GM12878 (cell line): ENCODE measurements at regions not wholly inside any gene's neighbourhood (a gene's known extent, or its start where the extent isn't known, plus 50 kb on each side); places are given as distances from the start of the nearest gene placed in this dataset.

Experiments used
- ATAC-seq: fragments of 200-7000 bp; cut with Tn5 transposase; 3 replicates; pipeline ENCODE4 v1.9.1; 2020; ENCODE audit warnings: mild to moderate bottlenecking, moderate library complexity
- BruUV-seq: library from RNA; stranded (reverse); fragments of 400-500 nt; replicated peaks from 2 replicates; lab custom pipeline; 2021; lab: Mats Ljungman, UMichigan
- CTCF ChIA-PET: fragments of 300-600 bp; sonication (Branson Sonifier 250); formaldehyde crosslinking; extraction: SDS; loops from one replicate; lab custom pipeline; 2021; ENCODE audit warnings: inconsistent platforms; lab: Yijun Ruan, JAX
- POLR2A ChIA-PET: fragments of 350-600 bp; formaldehyde crosslinking; extraction: SDS; loops from one replicate; lab custom pipeline; 2021; ENCODE audit warnings: inconsistent platforms; lab: Charles Lee
- RAD21 ChIA-PET: fragments of 300-600 bp; sonication (Branson Sonifier 250); formaldehyde crosslinking; loops from one replicate; lab custom pipeline; 2023; ENCODE audit warnings: antibody characterized with exemption; ENCODE audit not compliant: unreplicated experiment; lab: Charles Lee
- SMC1A ChIA-PET: fragments of 300-600 bp; sonication (Branson Sonifier 250); formaldehyde crosslinking; loops from one replicate; lab custom pipeline; 2023; ENCODE audit not compliant: unreplicated experiment, uncharacterized antibody; lab: Charles Lee
- DNase-seq: peaks from one replicate; pipeline ENCODE4 v3.0.0-alpha.2; 2011; ENCODE audit warnings: low read depth, low spot score
- FAIRE-seq: peaks from 3 replicates; lab custom pipeline; 2011; peaks lifted over from hg19 to GRCh38; lab: Jason Lieb, UNC
- H2AFZ ChIP-seq: 2 replicates; pipeline ENCODE4 v1.6.0; 2011; ENCODE audit warnings: low read depth, low read length, control low read depth; ENCODE audit not compliant: control insufficient read depth
- H3K27ac ChIP-seq: 2 replicates; pipeline ENCODE4 v1.5.1; 2011; ENCODE audit warnings: control low read depth; ENCODE audit not compliant: control insufficient read depth, insufficient read depth
- H3K27me3 ChIP-seq, 2 experiments: replicated peaks in 1 of 2; 2 replicates each; pipeline versions ENCODE4 v1.6.0 to v1.6.1; 2011; ENCODE audit warnings: low read length in 1 of 2; ENCODE audit not compliant: control insufficient read depth in 2 of 2, insufficient read depth in 2 of 2
- H3K36me3 ChIP-seq, 2 experiments: 2 replicates each; pipeline ENCODE4 v1.5.1; 2011; ENCODE audit warnings: low read length in 1 of 2; ENCODE audit not compliant: control insufficient read depth in 2 of 2, insufficient read depth in 2 of 2
- H3K4me1 ChIP-seq: 2 replicates; pipeline ENCODE4 v1.6.1; 2011; ENCODE audit warnings: mild to moderate bottlenecking, low read length, moderate library complexity, mixed read lengths; ENCODE audit not compliant: control insufficient read depth, insufficient read depth
- H3K4me2 ChIP-seq: 2 replicates; pipeline ENCODE4 v1.6.0; 2011; ENCODE audit warnings: control low read depth; ENCODE audit not compliant: control insufficient read depth, insufficient read depth
- H3K4me3 ChIP-seq: fragments of 200-600 bp; sonication (generic); 2 replicates; pipeline ENCODE4 v1.5.1; 2016
- H3K79me2 ChIP-seq: 2 replicates; pipeline ENCODE4 v1.6.0; 2011; ENCODE audit warnings: low read length; ENCODE audit not compliant: control insufficient read depth, insufficient read depth
- H3K9ac ChIP-seq: 2 replicates; pipeline ENCODE4 v1.8.0; 2011; ENCODE audit warnings: low read length, control low read depth, mixed read lengths; ENCODE audit not compliant: control insufficient read depth, insufficient read depth
- H3K9me3 ChIP-seq: replicated peaks from 3 replicates; pipeline ENCODE4 v1.5.1; 2011; ENCODE audit warnings: mild to moderate bottlenecking, low read length; ENCODE audit not compliant: control insufficient read depth, insufficient read depth
- H4K20me1 ChIP-seq: 2 replicates; pipeline ENCODE4 v1.6.0; 2011; ENCODE audit not compliant: control insufficient read depth, insufficient read depth
- HDGF ChIP-seq: fragments of 450-650 bp; IDR thresholded peaks from 2 replicates; pipeline ENCODE4 v1.6.1; 2016; ENCODE audit warnings: antibody characterized with exemption
- JUNB ChIP-seq: IDR thresholded peaks from 2 replicates; pipeline ENCODE4 v1.6.1; 2016; ENCODE audit warnings: antibody characterized with exemption, mild to moderate bottlenecking
- KAT2A ChIP-seq: conservative IDR thresholded peaks from 2 replicates; pipeline ENCODE4 v1.6.1; 2011; ENCODE audit warnings: low read depth, low read length; ENCODE audit not compliant: control insufficient read depth
- SKIL ChIP-seq: fragments of 450-650 bp; IDR thresholded peaks from 2 replicates; pipeline ENCODE4 v1.6.1; 2017; ENCODE audit warnings: mild to moderate bottlenecking, low read depth, inconsistent platforms; ENCODE audit not compliant: poor library complexity, severe bottlenecking
- TCF3 ChIP-seq: IDR thresholded peaks from 2 replicates; pipeline ENCODE4 v1.6.1; 2012; ENCODE audit warnings: low read depth, mild to moderate bottlenecking, low read length, borderline replicate concordance; ENCODE audit not compliant: insufficient read depth
- YBX1 ChIP-seq: fragments of 450-650 bp; IDR thresholded peaks from 2 replicates; pipeline ENCODE4 v1.6.1; 2016; ENCODE audit warnings: antibody characterized with exemption
- ZBTB4 ChIP-seq: fragments of 450-650 bp; formaldehyde crosslinking; IDR thresholded peaks from 2 replicates; pipeline ENCODE4 v1.4.0; 2022; ENCODE audit warnings: mild to moderate bottlenecking, moderate library complexity
- WGBS: methylation state at CpG from one replicate; pipeline ENCODE4 v1.1.6; 2016; ENCODE audit warnings: low lambda C conversion rate; ENCODE audit not compliant: insufficient replicate concordance, insufficient coverage; ENCODE audit errors: missing lambda C conversion rate; 5-methylcytosine and 5-hydroxymethylcytosine counted together
- in situ Hi-C: fragments of 300-500 bp; cut with MboI; formaldehyde crosslinking; loops from 9 replicates; pipeline ENCODE4 v1.14.3; 2018; ENCODE audit warnings: mixed read lengths
- intact Hi-C: fragments of 100-400 bp; cut with micrococcal nuclease; formaldehyde crosslinking; loops from one replicate; pipeline ENCODE4 v1.14.2; 2022; ENCODE audit not compliant: unreplicated experiment

GRCh38 chr21:36606983-36607325 lies 92.0 kb upstream of the SIM2 start (continued):
- TF ChIP-seq ZBTB4 (CRISPR knock-in tag) (no peak), HDGF (no peak), YBX1 (no peak), SKIL (no peak), KAT2A (no peak)

GRCh38 chr21:36608041-36608896 lies 90.6 kb upstream of the SIM2 start:
- intact Hi-C loops, result no loop called here
- Histone ChIP-seq H3K27me3 (peaks cover 0 to 4% of the 10 kb centered on the region in 2 experiments; a peak in 2 of 4 replicates), H4K20me1 (no peaks in the 10 kb centered on the region), H3K79me2 (no peaks in the 10 kb centered on the region), H3K36me3 (no peaks in the 10 kb centered on the region), H2AFZ (no peak overlapping the region), H3K4me2 (no peak overlapping the region), H3K9me3 (no peaks in the 10 kb centered on the region), H3K9ac (no peak overlapping the region), H3K4me3 (no peak overlapping the region), H3K4me1 (no peaks in the 10 kb centered on the region), H3K27ac (no peak overlapping the region)
- 37% methylated on average over 8 of the region's 8 CpGs for WGBS
- FAIRE-seq, result no peak
- ATAC-seq, result no peak
- in situ Hi-C loops, result no loop called here
- no peak for DNase-seq
- no TSS peak for BruUV-seq
- ChIA-PET CTCF (interaction anchor here (1.8 kb wide), 1 partner anchor 22 kb away, joined by 5 read pairs; no protein-coding TSS in a partner anchor), POLR2A (no interaction called here), RAD21 (no interaction called here), SMC1A (interaction anchor here (0.9 to 1.0 kb wide), 2 partner anchors 23 to 183 kb away, joined by 3 read pairs; no protein-coding TSS in a partner anchor)
- TF ChIP-seq JUNB, result no peak
- TF ChIP-seq TCF3, result no peak
